GM21786 (cell line): ENCODE measurements at regions not wholly inside any gene's neighbourhood (a gene's known extent, or its start where the extent isn't known, plus 50 kb on each side); places are given as distances from the start of the nearest gene placed in this dataset.
A peak's percentile ranks its signal among the peaks of the same experiment; 100 is the strongest.

ENCODE experiments used
- ATAC-seq: cut with Tn5 transposase; IDR thresholded peaks from one replicate; pipeline ENCODE4 v1.9.1; 2021; ENCODE audit not compliant: unreplicated experiment

- ATAC-seq = no peak
These were observed 250.5 kb downstream of the LOXHD1 start for GRCh38 chr18:46406539-46406932.

- ATAC-seq = no peak
These were observed 249.4 kb downstream of the LOXHD1 start for GRCh38 chr18:46407486-46408166.

GRCh38 chr18:46408334-46408987 lies 248.6 kb downstream of the LOXHD1 start:
- ATAC-seq = no peak

- ATAC-seq = no peak
These were observed 245.7 kb downstream of the LOXHD1 start for GRCh38 chr18:46411191-46411828.

- no peak for ATAC-seq
These were observed 244.9 kb downstream of the LOXHD1 start for GRCh38 chr18:46411867-46412690.

- no peak for ATAC-seq
These were observed 244.1 kb downstream of the LOXHD1 start for GRCh38 chr18:46412916-46413315.

- no peak for ATAC-seq
These were observed 243.3 kb downstream of the LOXHD1 start for GRCh38 chr18:46413684-46414083.

- ATAC-seq = no peak
These were observed 242.2 kb downstream of the LOXHD1 start for GRCh38 chr18:46414863-46415262.

GRCh38 chr18:46415532-46416252 lies 241.3 kb downstream of the LOXHD1 start:
- no peak for ATAC-seq

GRCh38 chr18:46416706-46417638 lies 240.0 kb downstream of the LOXHD1 start:
- ATAC-seq = no peak

- ATAC-seq = no peak
These were observed 238.3 kb downstream of the LOXHD1 start for GRCh38 chr18:46418663-46419260.

GRCh38 chr18:46419391-46420141 lies 237.5 kb downstream of the LOXHD1 start:
- ATAC-seq = peak; percentile 56

- no peak for ATAC-seq
These were observed 235.0 kb downstream of the LOXHD1 start for GRCh38 chr18:46421973-46422551.

- ATAC-seq = no peak
These were observed 234.4 kb downstream of the LOXHD1 start for GRCh38 chr18:46422552-46423055.

GRCh38 chr18:46423226-46423805 lies 233.7 kb downstream of the LOXHD1 start:
- no peak for ATAC-seq

- ATAC-seq = no peak
These were observed 232.1 kb downstream of the LOXHD1 start for GRCh38 chr18:46424898-46425297.

GRCh38 chr18:46425511-46425910 lies 231.5 kb downstream of the LOXHD1 start:
- no peak for ATAC-seq
